Progenitor cell of endocrine pancreas (in vitro differentiated cells): ENCODE measurements at regions not wholly inside any gene's neighbourhood (a gene's known extent, or its start where the extent isn't known, plus 50 kb on each side); places are given as distances from the start of the nearest gene placed in this dataset.

Source experiments
- DNase-seq: peaks from one replicate; pipeline ENCODE4 v3.0.0; 2021; ENCODE audit warnings: low spot score; ENCODE audit not compliant: unreplicated experiment
- H3K27ac Mint-ChIP-seq: 2 replicates; pipeline ENCODE4 v1.8.0; 2021; ENCODE audit warnings: mild to moderate bottlenecking, moderate library complexity, mixed read lengths
- H3K27me3 Mint-ChIP-seq: 2 replicates; pipeline ENCODE4 v1.8.0; 2021; ENCODE audit warnings: mixed read lengths
- H3K36me3 Mint-ChIP-seq: 2 replicates; pipeline ENCODE4 v1.8.0; 2022; ENCODE audit warnings: mixed read lengths; ENCODE audit not compliant: insufficient read depth
- H3K4me1 Mint-ChIP-seq: 2 replicates; pipeline ENCODE4 v1.8.0; 2021; ENCODE audit warnings: low read depth, mixed read lengths
- H3K4me3 Mint-ChIP-seq: 2 replicates; pipeline ENCODE4 v1.8.0; 2021; ENCODE audit warnings: low read depth, mild to moderate bottlenecking, moderate library complexity, mixed read lengths
- H3K9me3 Mint-ChIP-seq: 2 replicates; pipeline ENCODE4 v1.8.0; 2021; ENCODE audit warnings: low read depth, mixed read lengths
- CTCF ChIP-seq: fragments of 200-600 bp; sonication (generic); IDR thresholded peaks from one replicate; pipeline ENCODE4 v1.5.0; 2021; ENCODE audit warnings: antibody characterized with exemption, mild to moderate bottlenecking; ENCODE audit not compliant: unreplicated experiment

- Mint-ChIP-seq H3K27me3 (no peaks in the 10 kb centered on the region), H3K9me3 (no peaks in the 10 kb centered on the region), H3K4me3 (no peak overlapping the region), H3K36me3 (no peaks in the 10 kb centered on the region), H3K27ac (no peak overlapping the region), H3K4me1 (no peaks in the 10 kb centered on the region)
- no peak for TF ChIP-seq CTCF
- DNase-seq, result no peak
Observed at GRCh38 chr5:28132151-28132550, 1093.8 kb upstream of the CDH9 start.

GRCh38 chr5:28117691-28118090 lies 1079.3 kb upstream of the CDH9 start:
- H3K4me3 Mint-ChIP-seq, result no peak overlapping the region
- no peaks in the 10 kb centered on the region for H3K36me3 Mint-ChIP-seq
- no peak for TF ChIP-seq CTCF
- no peaks in the 10 kb centered on the region for H3K27me3 Mint-ChIP-seq
- H3K27ac Mint-ChIP-seq, result no peak overlapping the region
- H3K4me1 Mint-ChIP-seq, result no peaks in the 10 kb centered on the region
- DNase-seq, result no peak
- H3K9me3 Mint-ChIP-seq, result peaks cover 5% of the 10 kb centered on the region

GRCh38 chr5:28117273-28117672 lies 1078.9 kb upstream of the CDH9 start:
- no peak for TF ChIP-seq CTCF
- Mint-ChIP-seq H3K27me3 (no peaks in the 10 kb centered on the region), H3K27ac (no peak overlapping the region), H3K9me3 (peaks cover 5% of the 10 kb centered on the region), H3K4me3 (no peak overlapping the region), H3K4me1 (no peaks in the 10 kb centered on the region), H3K36me3 (no peaks in the 10 kb centered on the region)
- no peak for DNase-seq

GRCh38 chr5:28110781-28111180 lies 1072.4 kb upstream of the CDH9 start:
- H3K9me3 Mint-ChIP-seq, result no peaks in the 10 kb centered on the region
- H3K36me3 Mint-ChIP-seq, result no peaks in the 10 kb centered on the region
- no peak for TF ChIP-seq CTCF
- H3K27ac Mint-ChIP-seq, result no peak overlapping the region
- H3K4me3 Mint-ChIP-seq, result no peak overlapping the region
- H3K27me3 Mint-ChIP-seq, result no peaks in the 10 kb centered on the region
- H3K4me1 Mint-ChIP-seq, result no peaks in the 10 kb centered on the region
- no peak for DNase-seq

GRCh38 chr5:28104080-28104479 lies 1065.7 kb upstream of the CDH9 start:
- TF ChIP-seq CTCF, result no peak
- H3K27ac Mint-ChIP-seq, result no peak overlapping the region
- H3K4me1 Mint-ChIP-seq, result no peaks in the 10 kb centered on the region
- H3K4me3 Mint-ChIP-seq, result no peak overlapping the region
- no peaks in the 10 kb centered on the region for H3K36me3 Mint-ChIP-seq
- H3K9me3 Mint-ChIP-seq, result no peaks in the 10 kb centered on the region
- no peak for DNase-seq
- no peaks in the 10 kb centered on the region for H3K27me3 Mint-ChIP-seq
